Trophoblast cell (in vitro differentiated cells and primary cell): ENCODE measurements at regions not wholly inside any gene's neighbourhood (a gene's known extent, or its start where the extent isn't known, plus 50 kb on each side); places are given as distances from the start of the nearest gene placed in this dataset.

Experiments
- DNase-seq, 2 donors: peaks; one replicate each; pipeline ENCODE4 v3.0.0-alpha.2; 2016
- H2AFZ ChIP-seq: 2 replicates; pipeline ENCODE4 v1.6.1; 2013; ENCODE audit warnings: low read length, moderate library complexity, mild to moderate bottlenecking; ENCODE audit not compliant: insufficient read depth, poor library complexity
- H2AK5ac ChIP-seq: 2 replicates; pipeline ENCODE4 v1.6.1; 2013; ENCODE audit warnings: mild to moderate bottlenecking, low read length
- H2BK120ac ChIP-seq: 2 replicates; pipeline ENCODE4 v1.6.1; 2013; ENCODE audit warnings: low read length, mild to moderate bottlenecking, moderate library complexity; ENCODE audit not compliant: insufficient read depth, poor library complexity
- H2BK12ac ChIP-seq: 2 replicates; pipeline ENCODE4 v1.6.1; 2013; ENCODE audit warnings: mild to moderate bottlenecking, low read length, moderate library complexity
- H2BK5ac ChIP-seq: 2 replicates; pipeline ENCODE4 v1.6.1; 2013; ENCODE audit warnings: low read length, low read depth, moderate library complexity, mild to moderate bottlenecking; ENCODE audit not compliant: poor library complexity
- H3K14ac ChIP-seq: 2 replicates; pipeline ENCODE4 v1.6.1; 2013; ENCODE audit warnings: mild to moderate bottlenecking, low read length
- H3K18ac ChIP-seq: 2 replicates; pipeline ENCODE4 v1.6.1; 2013; ENCODE audit warnings: mild to moderate bottlenecking, low read length
- H3K23ac ChIP-seq: 2 replicates; pipeline ENCODE4 v1.6.1; 2013; ENCODE audit warnings: low read length
- H3K27ac ChIP-seq: 2 replicates; pipeline ENCODE4 v1.5.1; 2013; ENCODE audit warnings: low read depth, mild to moderate bottlenecking, inconsistent platforms, low read length, moderate library complexity
- H3K27me3 ChIP-seq: 2 replicates; pipeline ENCODE4 v1.6.1; 2013; ENCODE audit warnings: inconsistent platforms, mild to moderate bottlenecking, low read length, moderate library complexity; ENCODE audit not compliant: insufficient read depth
- H3K36me3 ChIP-seq, 2 experiments: 1 replicate in 1 of 2; 2 replicates in 1 of 2; pipeline ENCODE4 v1.6.1; 2013; ENCODE audit warnings: low read length in 2 of 2, mild to moderate bottlenecking in 2 of 2, moderate library complexity in 1 of 2; ENCODE audit not compliant: insufficient read depth in 2 of 2, control insufficient read depth in 1 of 2
- H3K4ac ChIP-seq: 2 replicates; pipeline ENCODE4 v1.6.1; 2013; ENCODE audit warnings: low read depth, mild to moderate bottlenecking, low read length, moderate library complexity
- H3K4me1 ChIP-seq, 2 experiments: 1 replicate in 1 of 2; 2 replicates in 1 of 2; pipeline ENCODE4 v1.6.1; 2013; ENCODE audit warnings: low read length in 2 of 2, mild to moderate bottlenecking in 2 of 2, moderate library complexity in 1 of 2; ENCODE audit not compliant: insufficient read depth in 2 of 2, control insufficient read depth in 1 of 2
- H3K4me2 ChIP-seq: 2 replicates; pipeline ENCODE4 v1.6.1; 2013; ENCODE audit warnings: inconsistent platforms, mild to moderate bottlenecking, low read length, moderate library complexity
- H3K4me3 ChIP-seq: 2 replicates; pipeline ENCODE4 v1.5.1; 2013; ENCODE audit warnings: mild to moderate bottlenecking, low read depth, low read length, inconsistent platforms
- H3K79me1 ChIP-seq: one replicate; pipeline ENCODE4 v1.6.1; 2013; ENCODE audit warnings: low read length
- H3K79me2 ChIP-seq: 2 replicates; pipeline ENCODE4 v1.6.1; 2013; ENCODE audit warnings: low read length, mild to moderate bottlenecking; ENCODE audit not compliant: control insufficient read depth, insufficient read depth, poor library complexity
- H3K9ac ChIP-seq: 2 replicates; pipeline ENCODE4 v1.6.1; 2013; ENCODE audit warnings: mild to moderate bottlenecking, low read length
- H3K9me3 ChIP-seq: 2 replicates; pipeline ENCODE4 v1.6.1; 2013; ENCODE audit warnings: low read depth, mild to moderate bottlenecking, control low read depth, inconsistent platforms, low read length; ENCODE audit not compliant: insufficient read depth
- H4K12ac ChIP-seq: 2 replicates; pipeline ENCODE4 v1.6.1; 2013; ENCODE audit warnings: low read depth, mild to moderate bottlenecking, low read length, moderate library complexity
- H4K8ac ChIP-seq: 2 replicates; pipeline ENCODE4 v1.6.1; 2013; ENCODE audit warnings: low read depth, mild to moderate bottlenecking, low read length, moderate library complexity
- H4K91ac ChIP-seq: one replicate; pipeline ENCODE4 v1.6.1; 2013; ENCODE audit warnings: low read depth, mild to moderate bottlenecking, low read length, moderate library complexity
- WGBS: extraction: QIAGEN DNeasy Blood & Tissue Kit; methylation state at CpG from one replicate; pipeline ENCODE4 v1.1.7; 2013; ENCODE audit warnings: missing lambda C conversion rate; ENCODE audit not compliant: insufficient read length, insufficient coverage; ENCODE audit errors: extremely low coverage; 5-methylcytosine and 5-hydroxymethylcytosine counted together

DNA sequence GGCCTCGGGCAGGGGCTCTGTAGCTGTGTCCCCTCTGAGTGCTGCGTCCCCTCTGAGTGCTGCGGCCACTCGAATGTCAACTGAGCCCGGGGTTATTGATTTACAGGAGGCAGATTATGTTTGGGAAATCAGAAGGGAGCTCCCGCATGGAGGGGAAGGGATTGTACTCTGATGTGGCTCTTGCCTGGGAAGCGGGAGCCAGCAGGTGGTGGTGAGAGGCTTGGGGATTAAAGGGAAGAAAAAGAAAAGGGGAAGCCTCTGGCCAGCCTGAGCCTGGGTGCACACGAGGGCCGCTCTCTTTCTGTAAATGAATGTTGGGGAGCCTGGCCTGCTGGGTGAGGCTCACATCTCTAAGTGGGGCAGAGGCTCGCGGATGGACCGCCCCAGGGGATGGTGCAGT is 143.7 kb downstream of the AACS start:
- WGBS = no CpG with 5 or more reads among the region's 12 CpGs

DNA sequence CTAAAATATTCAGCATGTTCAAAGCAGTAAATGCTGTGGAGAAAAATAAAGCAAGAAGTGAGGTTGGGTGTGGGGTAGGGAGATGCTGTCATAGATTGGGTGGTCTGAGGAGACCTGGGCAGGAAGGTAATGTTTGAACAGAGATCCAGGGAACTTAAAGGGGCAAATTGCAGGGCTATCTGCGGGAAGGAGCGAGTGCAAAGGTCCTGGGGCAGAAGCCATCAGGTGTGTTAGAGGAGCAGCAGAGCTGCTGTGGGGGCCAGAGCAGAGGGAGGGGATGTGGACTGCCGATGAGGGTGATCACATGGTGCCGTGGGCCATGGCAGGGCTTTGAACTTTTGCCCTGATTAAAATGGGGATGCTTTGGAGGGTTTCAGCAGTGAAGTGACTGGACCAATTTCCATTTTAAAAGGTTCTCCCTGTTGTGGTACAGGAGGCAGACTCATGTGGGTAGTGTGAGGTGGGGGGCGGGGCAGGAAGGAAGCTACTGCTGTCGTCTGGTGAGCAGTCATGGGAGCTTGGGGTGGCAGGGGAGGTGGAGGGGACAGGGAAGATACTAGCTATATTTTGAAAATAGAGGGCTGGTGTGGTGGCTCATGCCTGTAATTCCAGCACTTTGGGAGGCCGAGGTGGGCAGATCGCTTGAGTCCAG is 145.0 kb downstream of the AACS start:
- no peak overlapping the region for H2BK12ac ChIP-seq
- H3K4ac ChIP-seq = no peak overlapping the region
- no peak overlapping the region for H3K23ac ChIP-seq
- H3K18ac ChIP-seq = no peak overlapping the region
- H3K4me2 ChIP-seq = no peak overlapping the region
- H4K8ac ChIP-seq = no peak overlapping the region
- H3K14ac ChIP-seq = no peak overlapping the region
- peaks cover 2% of the 10 kb centered on the region for H3K9me3 ChIP-seq
- H3K4me1 ChIP-seq = no peaks in the 10 kb centered on the region
- H4K91ac ChIP-seq = no peak overlapping the region
- H2BK120ac ChIP-seq = no peak overlapping the region
- H3K27ac ChIP-seq = no peak overlapping the region
- H3K4me3 ChIP-seq = no peak overlapping the region
- no peaks in the 10 kb centered on the region for H3K27me3 ChIP-seq
- H3K9ac ChIP-seq = no peak overlapping the region
- no peak overlapping the region for H2BK5ac ChIP-seq
- WGBS = no CpG with 5 or more reads among the region's 8 CpGs
- H3K36me3 ChIP-seq = no peaks in the 10 kb centered on the region
- DNase-seq = no peak
- H3K79me2 ChIP-seq = no peaks in the 10 kb centered on the region
- no peaks in the 10 kb centered on the region for H3K79me1 ChIP-seq
- no peak overlapping the region for H4K12ac ChIP-seq
- H2AK5ac ChIP-seq = no peak overlapping the region
- H2AFZ ChIP-seq = no peak overlapping the region

More for the DNA sequence above, 143.7 kb downstream of the AACS start:
- Histone ChIP-seq H3K23ac (no peak overlapping the region), H4K91ac (no peak overlapping the region), H3K18ac (no peak overlapping the region), H2BK120ac (no peak overlapping the region), H2BK5ac (no peak overlapping the region), H3K79me1 (no peaks in the 10 kb centered on the region), H3K79me2 (no peaks in the 10 kb centered on the region), H3K9ac (no peak overlapping the region), H3K4ac (no peak overlapping the region), H4K8ac (no peak overlapping the region), H2AK5ac (no peak overlapping the region), H3K4me2 (no peak overlapping the region), H3K27ac (no peak overlapping the region), H3K14ac (no peak overlapping the region), H3K27me3 (no peaks in the 10 kb centered on the region), H3K36me3 (no peaks in the 10 kb centered on the region), H3K4me1 (no peaks in the 10 kb centered on the region), H3K4me3 (no peak overlapping the region), H2BK12ac (no peak overlapping the region), H3K9me3 (peaks cover 2% of the 10 kb centered on the region), H4K12ac (no peak overlapping the region), H2AFZ (no peak overlapping the region)
- no peak for DNase-seq

DNA sequence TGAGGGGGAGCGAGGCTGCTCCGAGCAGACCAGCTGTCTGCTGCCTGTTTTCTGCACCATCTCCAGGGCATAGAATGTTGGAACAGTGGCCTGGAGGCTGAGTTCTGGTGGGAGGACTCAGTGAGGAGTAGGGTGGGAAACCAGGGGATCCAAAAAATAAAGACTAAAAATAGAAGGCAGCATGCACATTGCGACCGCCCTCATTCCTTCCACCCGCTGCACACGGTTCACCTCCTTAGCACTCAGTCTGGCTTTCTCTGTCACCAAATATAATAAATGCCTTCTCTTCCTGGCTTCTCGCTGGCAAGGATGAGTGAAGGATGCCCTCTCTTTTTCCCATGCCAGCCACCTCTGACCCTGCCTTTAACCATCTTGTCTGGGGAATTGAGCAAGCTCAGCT is 146.2 kb downstream of the AACS start:
- no peak overlapping the region for H3K27ac ChIP-seq
- no peaks in the 10 kb centered on the region for H3K27me3 ChIP-seq
- H3K18ac ChIP-seq = no peak overlapping the region
- H4K91ac ChIP-seq = no peak overlapping the region
- H3K4me1 ChIP-seq = no peaks in the 10 kb centered on the region
- no peak overlapping the region for H2BK5ac ChIP-seq
- no peak overlapping the region for H3K4me2 ChIP-seq
- H2BK12ac ChIP-seq = no peak overlapping the region
- no peak overlapping the region for H3K23ac ChIP-seq
- H4K8ac ChIP-seq = no peak overlapping the region
- no peak overlapping the region for H3K14ac ChIP-seq
- peaks cover 2% of the 10 kb centered on the region for H3K9me3 ChIP-seq
- no peak overlapping the region for H2AK5ac ChIP-seq
- H2BK120ac ChIP-seq = no peak overlapping the region
- no peak overlapping the region for H2AFZ ChIP-seq
- H3K36me3 ChIP-seq = no peaks in the 10 kb centered on the region
- whole genome bisulfite sequencing = no CpG with 5 or more reads among the region's 7 CpGs
- no peak overlapping the region for H3K9ac ChIP-seq
- DNase-seq = no peak
- H4K12ac ChIP-seq = no peak overlapping the region
- H3K79me2 ChIP-seq = no peaks in the 10 kb centered on the region
- no peak overlapping the region for H3K4ac ChIP-seq
- no peaks in the 10 kb centered on the region for H3K79me1 ChIP-seq
- no peak overlapping the region for H3K4me3 ChIP-seq

DNA sequence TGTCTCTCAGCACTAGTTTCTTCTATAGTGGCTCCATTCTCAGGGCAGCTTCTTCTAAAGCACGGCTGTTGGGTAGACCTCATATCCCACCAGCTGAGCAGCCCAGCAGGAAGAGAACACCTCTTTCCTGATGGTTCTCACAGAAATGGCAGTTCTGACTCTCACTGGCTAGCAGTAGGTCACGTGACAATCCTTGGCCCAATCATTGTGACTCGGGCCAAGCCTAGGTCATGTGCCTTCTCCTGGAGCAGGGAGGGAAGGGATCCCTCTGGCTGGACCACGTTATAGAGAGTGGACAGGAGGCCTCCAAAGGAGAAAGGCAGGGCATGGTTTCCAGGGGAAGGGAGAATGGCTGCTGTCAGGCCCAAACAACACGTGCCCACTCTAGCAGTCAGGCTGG is 149.1 kb downstream of the AACS start:
- Histone ChIP-seq H3K4me2 (no peak overlapping the region), H2BK12ac (no peak overlapping the region), H3K4ac (no peak overlapping the region), H3K27ac (no peak overlapping the region), H3K9me3 (peaks cover 2% of the 10 kb centered on the region), H3K4me3 (no peak overlapping the region), H3K27me3 (no peaks in the 10 kb centered on the region), H3K36me3 (no peaks in the 10 kb centered on the region), H3K14ac (no peak overlapping the region), H2BK120ac (no peak overlapping the region), H4K91ac (no peak overlapping the region), H3K9ac (no peak overlapping the region), H4K8ac (no peak overlapping the region), H2AFZ (no peak overlapping the region), H2AK5ac (no peak overlapping the region), H3K79me2 (no peaks in the 10 kb centered on the region), H4K12ac (no peak overlapping the region), H3K4me1 (no peaks in the 10 kb centered on the region), H3K23ac (no peak overlapping the region), H3K18ac (no peak overlapping the region), H2BK5ac (no peak overlapping the region), H3K79me1 (no peaks in the 10 kb centered on the region)
- no CpG with 5 or more reads among the region's 5 CpGs for WGBS
- no peak for DNase-seq
